HepG2 (cell line): ENCODE measurements at regions not wholly inside any gene's neighbourhood (a gene's known extent, or its start where the extent isn't known, plus 50 kb on each side); places are given as distances from the start of the nearest gene placed in this dataset.

Experiments used
- ARHGAP35 ChIP-seq: sonication (generic); formaldehyde crosslinking; IDR thresholded peaks from 2 replicates; pipeline ENCODE4 v1.9.0; 2022; ENCODE audit warnings: mild to moderate bottlenecking, inconsistent platforms, moderate library complexity, missing genetic modification reagents, borderline replicate concordance
- MYNN ChIP-seq: sonication (generic); formaldehyde crosslinking; IDR thresholded peaks from 2 replicates; pipeline ENCODE4 v1.4.0; 2020; ENCODE audit warnings: mild to moderate bottlenecking, low read depth, missing genetic modification reagents
- NR2C2 ChIP-seq: sonication (generic); formaldehyde crosslinking; IDR thresholded peaks from 2 replicates; pipeline ENCODE4 v1.4.0; 2020; ENCODE audit warnings: missing genetic modification reagents, mild to moderate bottlenecking, moderate library complexity, borderline replicate concordance
- PCBP2 ChIP-seq: fragments of 200-400 bp; formaldehyde crosslinking; optimal IDR thresholded peaks from 2 replicates; pipeline ENCODE3; 2018; ENCODE audit warnings: low read length, low read depth; ENCODE audit not compliant: poor library complexity, severe bottlenecking
- POLR2AphosphoS5 ChIP-seq: IDR thresholded peaks from 2 replicates; pipeline ENCODE4 v1.6.1; 2012; ENCODE audit warnings: low read depth, low read length
- THYN1 ChIP-seq: sonication (generic); formaldehyde crosslinking; IDR thresholded peaks from 2 replicates; pipeline ENCODE4 v1.8.1; 2023; ENCODE audit warnings: low read depth, mild to moderate bottlenecking, moderate library complexity, missing genetic modification reagents, borderline replicate concordance
- TSC22D2 ChIP-seq: sonication (generic); formaldehyde crosslinking; IDR thresholded peaks from 2 replicates; pipeline ENCODE4 v1.5.1; 2020; ENCODE audit warnings: missing genetic modification reagents, mild to moderate bottlenecking, borderline replicate concordance
- ZNF326 ChIP-seq: sonication (generic); formaldehyde crosslinking; IDR thresholded peaks from 2 replicates; pipeline ENCODE4 v1.4.0; 2020; ENCODE audit warnings: missing genetic modification reagents, borderline replicate concordance
- ZNF331 ChIP-seq: sonication (generic); formaldehyde crosslinking; IDR thresholded peaks from 2 replicates; pipeline ENCODE4 v1.4.0; 2020; ENCODE audit warnings: missing genetic modification reagents
- ZNF484 ChIP-seq: sonication (generic); formaldehyde crosslinking; IDR thresholded peaks from 2 replicates; pipeline ENCODE4 v1.5.1; 2020; ENCODE audit warnings: mild to moderate bottlenecking, low read depth, missing genetic modification reagents, borderline replicate concordance
- ZNF660 ChIP-seq: sonication (generic); formaldehyde crosslinking; IDR thresholded peaks from 2 replicates; pipeline ENCODE4 v1.5.1; 2020; ENCODE audit warnings: mild to moderate bottlenecking, low read depth, missing genetic modification reagents, borderline replicate concordance
- TF ChIP-seq, protein P1 (sequence below): sonication (generic); formaldehyde crosslinking; IDR thresholded peaks from 2 replicates; pipeline ENCODE4 v1.5.0; 2020; ENCODE audit warnings: mild to moderate bottlenecking, missing genetic modification reagents, moderate library complexity

DNA sequence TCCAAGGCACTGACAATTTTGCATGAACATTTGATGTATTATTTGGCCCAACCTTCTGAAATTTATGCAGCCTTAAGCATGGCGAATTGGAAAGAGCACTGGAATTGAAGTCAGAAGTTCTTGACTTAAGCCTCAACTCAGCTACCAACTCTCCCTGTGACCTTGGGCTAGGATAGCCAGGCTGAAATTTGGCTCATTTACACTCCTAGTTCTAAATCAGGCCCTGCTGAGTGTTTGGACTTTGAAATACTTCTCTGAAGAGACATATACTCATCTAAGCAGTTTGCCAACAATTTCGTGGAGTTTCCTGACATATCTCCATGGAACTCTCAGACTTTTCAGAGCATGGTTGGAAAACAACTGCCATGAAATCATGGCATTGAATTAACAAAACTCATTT lies 489.6 kb upstream of the PIK3C3 start:
- TF ChIP-seq, protein P1, sequence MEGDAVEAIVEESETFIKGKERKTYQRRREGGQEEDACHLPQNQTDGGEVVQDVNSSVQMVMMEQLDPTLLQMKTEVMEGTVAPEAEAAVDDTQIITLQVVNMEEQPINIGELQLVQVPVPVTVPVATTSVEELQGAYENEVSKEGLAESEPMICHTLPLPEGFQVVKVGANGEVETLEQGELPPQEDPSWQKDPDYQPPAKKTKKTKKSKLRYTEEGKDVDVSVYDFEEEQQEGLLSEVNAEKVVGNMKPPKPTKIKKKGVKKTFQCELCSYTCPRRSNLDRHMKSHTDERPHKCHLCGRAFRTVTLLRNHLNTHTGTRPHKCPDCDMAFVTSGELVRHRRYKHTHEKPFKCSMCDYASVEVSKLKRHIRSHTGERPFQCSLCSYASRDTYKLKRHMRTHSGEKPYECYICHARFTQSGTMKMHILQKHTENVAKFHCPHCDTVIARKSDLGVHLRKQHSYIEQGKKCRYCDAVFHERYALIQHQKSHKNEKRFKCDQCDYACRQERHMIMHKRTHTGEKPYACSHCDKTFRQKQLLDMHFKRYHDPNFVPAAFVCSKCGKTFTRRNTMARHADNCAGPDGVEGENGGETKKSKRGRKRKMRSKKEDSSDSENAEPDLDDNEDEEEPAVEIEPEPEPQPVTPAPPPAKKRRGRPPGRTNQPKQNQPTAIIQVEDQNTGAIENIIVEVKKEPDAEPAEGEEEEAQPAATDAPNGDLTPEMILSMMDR (CRISPR knock-in tag): no peak
- TF ChIP-seq ZNF660 (CRISPR knock-in tag): no peak
- TF ChIP-seq PCBP2: no peak
- TF ChIP-seq MYNN (CRISPR knock-in tag): no peak
- no peak for TF ChIP-seq ZNF331 (CRISPR knock-in tag)
- TF ChIP-seq POLR2AphosphoS5: no peak
- TF ChIP-seq THYN1 (CRISPR knock-in tag): no peak
- TF ChIP-seq ZNF484 (CRISPR knock-in tag): no peak
- no peak for TF ChIP-seq ARHGAP35 (CRISPR knock-in tag)
- TF ChIP-seq ZNF326 (CRISPR knock-in tag): no peak
- no peak for TF ChIP-seq TSC22D2 (CRISPR knock-in tag)
- no peak for TF ChIP-seq NR2C2 (CRISPR knock-in tag)
